Spleen (tissue), 11 donors: ENCODE measurements at regions not wholly inside any gene's neighbourhood (a gene's known extent, or its start where the extent isn't known, plus 50 kb on each side); places are given as distances from the start of the nearest gene placed in this dataset.
"Not testable (repeated sequence)": the region's sequence is repeated elsewhere in the genome, so short reads cannot be mapped to it uniquely, and the experiment has no call there.

Experiments used
- DNase-seq: peaks from one replicate; pipeline ENCODE4 v3.0.0-alpha.2; 2020
- H3K27ac ChIP-seq, 8 donors: fragments of 200-600 bp; sonication (generic) in 7 of 8; 1 replicate in 4 of 8; 2 replicates in 4 of 8; pipeline versions ENCODE4 v1.5.0 to v1.8.0; 2016 to 2021; ENCODE audit warnings: inconsistent platforms in 4 of 8, mild to moderate bottlenecking in 4 of 8, moderate library complexity in 1 of 8
- H3K27me3 ChIP-seq, 7 donors: fragments of 200-600 bp; sonication (generic) in 6 of 7; replicated peaks in 1 of 7; 1 replicate in 4 of 7; 2 replicates in 3 of 7; pipeline versions ENCODE4 v1.5.0 to v1.8.0; 2016 to 2021; ENCODE audit warnings: inconsistent platforms in 3 of 7, mild to moderate bottlenecking in 1 of 7
- H3K36me3 ChIP-seq, 6 donors: fragments of 200-600 bp; sonication (generic) in 5 of 6; 1 replicate in 4 of 6; 2 replicates in 2 of 6; pipeline versions ENCODE4 v1.5.0 to v1.8.0; 2016 to 2021; ENCODE audit warnings: inconsistent platforms in 2 of 6
- H3K4me1 ChIP-seq, 6 donors: fragments of 200-600 bp; sonication (generic) in 5 of 6; 1 replicate in 3 of 6; 2 replicates in 3 of 6; pipeline versions ENCODE4 v1.5.0 to v1.8.0; 2016 to 2021; ENCODE audit warnings: inconsistent platforms in 3 of 6
- H3K4me3 ChIP-seq, 8 donors: fragments of 200-600 bp; sonication (generic) in 7 of 8; 1 replicate in 4 of 8; 2 replicates in 4 of 8; pipeline versions ENCODE4 v1.5.0 to v1.8.0; 2016 to 2021; ENCODE audit warnings: inconsistent platforms in 4 of 8, mild to moderate bottlenecking in 4 of 8, moderate library complexity in 2 of 8
- H3K9me3 ChIP-seq, 8 donors: fragments of 200-600 bp; sonication (generic) in 7 of 8; 1 replicate in 4 of 8; 2 replicates in 4 of 8; pipeline versions ENCODE4 v1.5.0 to v1.8.0; 2016 to 2021; ENCODE audit warnings: inconsistent platforms in 4 of 8
- POLR2A ChIP-seq, 3 donors: fragments of 450-650 bp; IDR thresholded peaks; one replicate each; pipeline ENCODE4 v1.5.1; 2017; ENCODE audit warnings: antibody characterized with exemption in 3 of 3, mild to moderate bottlenecking in 1 of 3
- POLR2AphosphoS5 ChIP-seq, 3 donors: sonication (generic); formaldehyde crosslinking; IDR thresholded peaks; one replicate each; pipeline ENCODE4 v1.5.1; 2017; ENCODE audit warnings: antibody characterized with exemption in 3 of 3
- WGBS, 5 donors: extraction: QIAGEN DNeasy Blood & Tissue Kit in 3 of 5; methylation state at CpG; one replicate each; pipeline versions ENCODE4 v1.1.5 to v1.1.7; 2013 to 2018; 5-methylcytosine and 5-hydroxymethylcytosine counted together
- intact Hi-C: fragments of 100-400 bp; cut with DNase I; formaldehyde crosslinking; loops from one replicate; pipeline ENCODE4 v1.15.0; 2023; ENCODE audit warnings: low total_unique reads
- TF ChIP-seq, protein P1 (sequence below), 11 experiments: fragments of 200-600 bp in 7 of 11; fragments of 450-650 bp in 4 of 11; sonication (generic) in 4 of 11; IDR thresholded peaks in 8 of 11; conservative IDR thresholded peaks in 3 of 11; 1 replicate in 7 of 11; 2 replicates in 4 of 11; pipeline versions ENCODE4 v1.4.0 to v1.8.0; 2016 to 2021; ENCODE audit warnings: antibody characterized with exemption in 11 of 11, inconsistent platforms in 4 of 11, mild to moderate bottlenecking in 1 of 11
- donor health status: healthy with polysubstance abuse.
- donor health status: DM: no; HTN: no; CAD: no; lungs with moderate emphysema.
- donor health status: DM: no; HTN: no; CAD: no.
- donor health status: Bipolar disorder and iron deficiency.
- donor health status: healthy.
- donor health status: DM: no; HTN: no; CAD: no.
- donor health status: DM: yes; HTN: yes; CAD: no.

DNA sequence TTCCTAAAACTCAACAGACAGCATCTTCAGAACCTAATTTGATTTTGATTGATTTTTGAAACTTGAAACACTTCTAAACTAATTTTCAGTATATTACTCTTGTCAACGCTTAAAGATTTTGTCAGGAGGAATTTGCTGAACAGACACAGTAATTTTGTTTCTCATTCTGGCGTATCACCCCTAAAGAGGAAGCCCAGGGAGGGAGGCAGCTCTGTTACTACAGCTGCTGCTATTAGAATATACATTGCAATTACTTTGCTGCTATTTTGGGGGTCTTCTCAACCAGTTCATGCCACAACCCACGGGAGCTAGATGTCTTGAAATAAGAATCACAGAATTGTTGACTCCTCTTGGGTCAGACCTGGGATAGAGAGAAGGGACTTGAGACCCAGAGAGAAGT is 122.6 kb downstream of the TLR4 start:
- peak; percentile 72 for DNase-seq
- Histone ChIP-seq H3K27ac (peak overlapping the region in 2 of 8 donors; percentile 19 to 22), H3K4me1 (peaks cover 10 to 29% (median 24%) of the 10 kb centered on the region in 6 donors), H3K9me3 (no peaks in the 10 kb centered on the region), H3K27me3 (no peaks in the 10 kb centered on the region), H3K36me3 (no peaks in the 10 kb centered on the region), H3K4me3 (no peak overlapping the region)
- 28 to 53% (median 38%) methylated on average over 3 of the region's 3 CpGs for WGBS, 5 donors
- intact Hi-C loops = no loop called here
- no peak for TF ChIP-seq POLR2A (IDR thresholded peaks at IDR 0.05)

DNA sequence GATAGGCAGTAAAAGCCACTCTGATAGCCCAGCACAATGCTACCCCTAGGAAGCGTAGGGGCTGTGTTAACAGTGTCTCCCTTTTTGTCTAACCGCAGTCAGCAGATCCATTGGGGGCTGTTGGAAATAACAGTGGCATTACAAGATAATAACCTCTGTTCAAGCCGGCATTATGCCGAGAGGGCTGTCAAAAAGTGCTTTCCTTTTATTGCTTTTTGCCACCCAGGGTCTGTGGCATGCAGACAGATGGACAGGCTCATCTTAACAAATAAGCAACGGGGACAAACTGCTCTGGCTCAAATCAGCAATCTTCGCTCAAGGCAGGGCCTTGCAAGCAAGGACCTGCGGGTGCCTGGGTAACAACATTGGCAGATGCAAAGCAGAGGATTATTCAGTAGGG is 123.3 kb downstream of the TLR4 start:
- TF ChIP-seq POLR2AphosphoS5 (IDR thresholded peaks at IDR 0.05) = no peak
- no peak for TF ChIP-seq POLR2A (IDR thresholded peaks at IDR 0.05)
- TF ChIP-seq, protein P1, sequence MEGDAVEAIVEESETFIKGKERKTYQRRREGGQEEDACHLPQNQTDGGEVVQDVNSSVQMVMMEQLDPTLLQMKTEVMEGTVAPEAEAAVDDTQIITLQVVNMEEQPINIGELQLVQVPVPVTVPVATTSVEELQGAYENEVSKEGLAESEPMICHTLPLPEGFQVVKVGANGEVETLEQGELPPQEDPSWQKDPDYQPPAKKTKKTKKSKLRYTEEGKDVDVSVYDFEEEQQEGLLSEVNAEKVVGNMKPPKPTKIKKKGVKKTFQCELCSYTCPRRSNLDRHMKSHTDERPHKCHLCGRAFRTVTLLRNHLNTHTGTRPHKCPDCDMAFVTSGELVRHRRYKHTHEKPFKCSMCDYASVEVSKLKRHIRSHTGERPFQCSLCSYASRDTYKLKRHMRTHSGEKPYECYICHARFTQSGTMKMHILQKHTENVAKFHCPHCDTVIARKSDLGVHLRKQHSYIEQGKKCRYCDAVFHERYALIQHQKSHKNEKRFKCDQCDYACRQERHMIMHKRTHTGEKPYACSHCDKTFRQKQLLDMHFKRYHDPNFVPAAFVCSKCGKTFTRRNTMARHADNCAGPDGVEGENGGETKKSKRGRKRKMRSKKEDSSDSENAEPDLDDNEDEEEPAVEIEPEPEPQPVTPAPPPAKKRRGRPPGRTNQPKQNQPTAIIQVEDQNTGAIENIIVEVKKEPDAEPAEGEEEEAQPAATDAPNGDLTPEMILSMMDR (IDR thresholded peaks at IDR 0.05 in 8 of 11, conservative IDR thresholded peaks at IDR 0.05 in 3 of 11) = no peak
- DNase-seq = no peak
- 81 to 89% (median 88%) methylated on average over 7 of the region's 7 CpGs for WGBS, 5 donors
- no peak overlapping the region for H3K4me3 ChIP-seq
- no peaks in the 10 kb centered on the region for H3K27me3 ChIP-seq
- no peaks in the 10 kb centered on the region for H3K9me3 ChIP-seq
- H3K4me1 ChIP-seq = peaks cover 10 to 28% (median 22%) of the 10 kb centered on the region in 6 donors
- intact Hi-C loops = no loop called here
- no peaks in the 10 kb centered on the region for H3K36me3 ChIP-seq
- H3K27ac ChIP-seq = peak overlapping the region in 1 of 8 donors; percentile 13

DNA sequence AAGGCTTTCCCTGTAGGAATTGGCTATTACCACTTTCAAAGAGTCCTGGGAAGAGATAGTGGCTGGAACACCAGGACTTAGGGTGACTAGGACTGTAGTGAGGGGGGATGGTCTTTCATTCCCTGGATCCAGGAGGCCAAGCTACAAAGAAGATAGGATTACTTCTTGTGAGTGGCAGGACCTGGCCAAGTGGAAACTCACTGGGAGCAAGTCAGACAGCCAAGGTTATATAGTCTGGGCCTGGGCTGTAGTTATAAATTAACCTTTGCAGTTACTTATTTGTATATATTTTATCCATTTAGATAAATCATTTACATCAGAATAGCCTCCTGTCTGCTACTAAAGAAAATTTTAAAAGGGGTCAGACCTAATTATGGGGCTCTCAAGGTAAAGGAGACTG is 124.3 kb downstream of the TLR4 start:
- H3K4me1 ChIP-seq = peaks cover 10 to 28% (median 22%) of the 10 kb centered on the region in 6 donors
- no peaks in the 10 kb centered on the region for H3K9me3 ChIP-seq
- H3K27me3 ChIP-seq = no peaks in the 10 kb centered on the region
- H3K4me3 ChIP-seq = no peak overlapping the region
- intact Hi-C loops = no loop called here
- DNase-seq = no peak
- TF ChIP-seq, protein P1 (IDR thresholded peaks at IDR 0.05 in 8 of 11, conservative IDR thresholded peaks at IDR 0.05 in 3 of 11) = no peak
- TF ChIP-seq POLR2A (IDR thresholded peaks at IDR 0.05) (no peak), POLR2AphosphoS5 (IDR thresholded peaks at IDR 0.05) (no peak)
- no peaks in the 10 kb centered on the region for H3K36me3 ChIP-seq
- H3K27ac ChIP-seq = no peak overlapping the region

DNA sequence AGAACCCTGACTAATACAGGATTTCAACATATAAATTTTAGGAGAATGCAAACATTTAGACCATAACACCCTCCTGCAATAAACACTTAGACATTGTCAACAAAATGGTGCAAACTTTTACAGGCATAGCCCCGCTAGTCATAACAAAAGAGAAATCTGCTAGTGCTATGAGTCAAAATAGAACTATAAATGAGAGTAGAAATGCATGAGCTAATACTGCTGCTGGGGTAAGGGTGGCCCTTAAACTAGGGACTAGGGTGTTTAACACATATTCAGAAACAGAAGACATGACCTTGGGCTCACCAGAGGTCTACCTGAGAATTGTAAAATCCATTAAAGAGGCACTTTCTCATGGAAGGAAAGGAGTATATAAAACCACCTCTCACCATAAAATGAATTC is 131.6 kb downstream of the TLR4 start:
- intact Hi-C loops = no loop called here
- Histone ChIP-seq H3K9me3 (no peaks in the 10 kb centered on the region), H3K27me3 (no peaks in the 10 kb centered on the region), H3K4me1 (no peaks in the 10 kb centered on the region), H3K4me3 (no peak overlapping the region), H3K27ac (no peak overlapping the region), H3K36me3 (no peaks in the 10 kb centered on the region)
- DNase-seq = no peak
- 58 to 95% (median 74%) methylated on average over 1 of the region's 1 CpG for WGBS, 5 donors
- no peak for TF ChIP-seq POLR2A (IDR thresholded peaks at IDR 0.05)

DNA sequence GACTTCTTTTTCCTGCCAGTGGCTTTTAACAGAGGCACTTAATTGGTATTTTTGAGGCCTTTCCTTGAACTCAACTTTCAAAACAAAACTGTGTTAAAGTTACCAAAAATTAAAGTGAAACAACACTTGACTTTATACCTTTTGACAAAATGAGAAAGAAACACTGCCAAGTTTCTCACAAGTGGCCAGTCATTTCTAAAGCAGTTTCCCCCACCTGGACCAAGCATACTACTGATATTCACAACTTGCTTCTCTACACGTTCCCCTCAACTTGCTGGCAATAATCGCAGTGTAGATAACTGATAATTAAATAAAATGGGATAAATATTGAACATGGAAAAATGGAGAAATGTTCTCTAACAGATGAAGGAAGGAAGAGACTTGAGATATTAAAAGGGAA is 135.7 kb downstream of the TLR4 start:
- Histone ChIP-seq H3K4me1 (no peaks in the 10 kb centered on the region), H3K9me3 (no peaks in the 10 kb centered on the region), H3K27ac (no peak overlapping the region), H3K27me3 (no peaks in the 10 kb centered on the region), H3K4me3 (no peak overlapping the region), H3K36me3 (no peaks in the 10 kb centered on the region)
- 61 to 74% (median 67%) methylated on average over 2 of the region's 2 CpGs for WGBS, 5 donors
- intact Hi-C loops = no loop called here
- DNase-seq = no peak
- TF ChIP-seq, protein P1 (IDR thresholded peaks at IDR 0.05 in 8 of 11, conservative IDR thresholded peaks at IDR 0.05 in 3 of 11) = no peak
- TF ChIP-seq POLR2A (IDR thresholded peaks at IDR 0.05) (no peak), POLR2AphosphoS5 (IDR thresholded peaks at IDR 0.05) (no peak)

DNA sequence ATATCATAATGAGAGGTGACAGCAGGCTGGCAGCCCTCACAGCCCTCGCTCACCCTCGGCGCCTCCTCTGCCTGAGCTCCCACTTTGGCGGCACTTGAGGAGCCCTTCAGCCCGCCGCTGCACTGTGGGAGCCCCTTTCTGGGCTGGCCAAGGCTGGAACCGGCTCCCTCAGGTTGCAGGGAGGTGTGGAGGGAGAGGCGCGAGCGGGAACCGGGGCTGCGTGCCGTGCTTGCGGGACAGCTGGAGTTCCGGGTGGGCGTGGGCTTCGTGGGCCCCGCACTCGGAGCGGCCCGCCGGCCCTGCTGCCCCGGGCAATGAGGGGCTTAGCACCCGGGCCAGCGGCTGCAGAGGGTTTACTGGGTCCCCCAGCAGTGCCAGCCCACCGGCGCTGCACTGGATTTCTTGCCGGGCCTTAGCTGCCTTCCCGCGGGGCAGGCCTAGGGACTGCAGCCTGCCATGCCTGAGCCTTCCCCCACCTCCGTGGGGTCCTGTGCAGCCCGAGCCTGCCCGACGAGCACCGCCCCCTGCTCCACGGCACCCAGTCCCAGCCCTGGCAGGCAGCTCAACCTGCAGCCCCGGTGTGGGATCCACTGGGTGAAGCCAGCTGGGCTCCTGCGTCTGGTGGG is 147.7 kb downstream of the TLR4 start:
- H3K9me3 ChIP-seq, H3K27ac ChIP-seq, H3K4me1 ChIP-seq, H3K27me3 ChIP-seq, H3K36me3 ChIP-seq, H3K4me3 ChIP-seq: not testable (repeated sequence)
- WGBS, 5 donors = 85 to 91% (median 87%) methylated on average over 20 to 38 of the region's 38 CpGs
- intact Hi-C loops = loop anchor here (10.0 kb wide), 1 partner anchor 53 kb away; no protein-coding TSS in a partner anchor
- peak; percentile 76 for DNase-seq
